NT2/D1 (cell line): ENCODE measurements at regions not wholly inside any gene's neighbourhood (a gene's known extent, or its start where the extent isn't known, plus 50 kb on each side); places are given as distances from the start of the nearest gene placed in this dataset.
"Not testable (repeated sequence)": the region's sequence is repeated elsewhere in the genome, so short reads cannot be mapped to it uniquely, and the experiment has no call there.

ENCODE experiments used
- YY1 ChIP-seq: IDR thresholded peaks from 2 replicates; pipeline ENCODE4 v1.6.1; 2011; ENCODE audit not compliant: insufficient read length, insufficient read depth
- ZNF274 ChIP-seq: IDR thresholded peaks from 2 replicates; pipeline ENCODE4 v1.6.1; 2011; ENCODE audit warnings: mild to moderate bottlenecking, low read depth, low read length

DNA sequence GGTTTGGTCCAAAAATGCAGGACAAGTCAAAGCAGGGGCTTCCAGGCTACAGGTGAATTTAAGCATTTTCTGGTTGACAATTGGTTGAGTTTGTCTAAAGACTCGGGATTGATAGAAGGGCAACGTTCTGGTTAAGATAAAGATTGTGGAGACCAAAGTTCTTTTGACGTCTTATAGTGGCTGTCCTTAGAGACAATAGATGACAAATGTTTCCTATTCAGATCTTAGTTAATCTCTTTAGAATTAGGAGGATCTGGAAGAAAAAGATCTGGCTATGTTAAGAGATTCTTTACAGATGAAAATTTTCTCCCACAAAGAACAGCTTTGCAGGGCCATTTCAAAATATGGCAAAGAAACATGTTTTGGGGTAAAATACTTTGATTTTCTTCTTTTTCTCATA is 157.9 kb downstream of the TTLL2 start:
- not testable (repeated sequence) for TF ChIP-seq YY1, ZNF274
